ENCODE measurements at regions not wholly inside any gene's neighbourhood (a gene's known extent, or its start where the extent isn't known, plus 50 kb on each side); places are given as distances from the start of the nearest gene placed in this dataset.

GRCh38 chr14:86714153-86714552 is 1184.2 kb downstream of the FLRT2 start:
- WGBS (ENCODE audit: insufficient coverage, low lambda C conversion rate) = no CpG with 5 or more reads among the region's 2 CpGs
- peaks cover 2% of the 10 kb centered on the region for H3K4me1 ChIP-seq (ENCODE audit: control insufficient read depth, insufficient read depth, low read length)
- no peak for DNase-seq
- no peak overlapping the region for H3K4me3 ChIP-seq (ENCODE audit: low read length)
- no peaks in the 10 kb centered on the region for H3K36me3 ChIP-seq (ENCODE audit: control insufficient read depth, insufficient read depth, low read length)
- H3K9me3 ChIP-seq (ENCODE audit: control insufficient read depth, low read depth, low read length) = no peaks in the 10 kb centered on the region
- no peak overlapping the region for H3K27ac ChIP-seq (ENCODE audit: low read length)
- H3K27me3 ChIP-seq (ENCODE audit: control insufficient read depth, insufficient read depth, low read length) = no peaks in the 10 kb centered on the region

- no peaks in the 10 kb centered on the region for H3K9me3 ChIP-seq (ENCODE audit: control insufficient read depth, low read depth, low read length)
- H3K4me3 ChIP-seq (ENCODE audit: low read length) = no peak overlapping the region
- no peak for DNase-seq
- H3K27ac ChIP-seq (ENCODE audit: low read length) = no peak overlapping the region
- peaks cover 6% of the 10 kb centered on the region for H3K4me1 ChIP-seq (ENCODE audit: control insufficient read depth, insufficient read depth, low read length)
- H3K27me3 ChIP-seq (ENCODE audit: control insufficient read depth, insufficient read depth, low read length) = no peaks in the 10 kb centered on the region
- WGBS (ENCODE audit: insufficient coverage, low lambda C conversion rate) = no CpG with 5 or more reads among the region's 4 CpGs
- no peaks in the 10 kb centered on the region for H3K36me3 ChIP-seq (ENCODE audit: control insufficient read depth, insufficient read depth, low read length)
Measured at GRCh38 chr14:86712727-86713126, 1182.8 kb downstream of the FLRT2 start.

GRCh38 chr14:86712176-86712575 is 1182.2 kb downstream of the FLRT2 start:
- 80% methylated on average over 1 of the region's 1 CpG for WGBS (ENCODE audit: insufficient coverage, low lambda C conversion rate)

GRCh38 chr14:86708846-86709339 is 1178.9 kb downstream of the FLRT2 start:
- Histone ChIP-seq H3K27ac (ENCODE audit: low read length) (no peak overlapping the region), H3K36me3 (ENCODE audit: control insufficient read depth, insufficient read depth, low read length) (no peaks in the 10 kb centered on the region), H3K4me3 (ENCODE audit: low read length) (no peak overlapping the region), H3K27me3 (ENCODE audit: control insufficient read depth, insufficient read depth, low read length) (no peaks in the 10 kb centered on the region), H3K4me1 (ENCODE audit: control insufficient read depth, insufficient read depth, low read length) (peaks cover 6% of the 10 kb centered on the region), H3K9me3 (ENCODE audit: control insufficient read depth, low read depth, low read length) (no peaks in the 10 kb centered on the region)
- DNase-seq = peak; percentile 40 to 55

More at GRCh38 chr14:86712176-86712575, 1182.2 kb downstream of the FLRT2 start:
- H3K36me3 ChIP-seq (ENCODE audit: control insufficient read depth, insufficient read depth, low read length) = no peaks in the 10 kb centered on the region
- H3K9me3 ChIP-seq (ENCODE audit: control insufficient read depth, low read depth, low read length) = no peaks in the 10 kb centered on the region
- no peak overlapping the region for H3K27ac ChIP-seq (ENCODE audit: low read length)
- H3K27me3 ChIP-seq (ENCODE audit: control insufficient read depth, insufficient read depth, low read length) = no peaks in the 10 kb centered on the region
- H3K4me3 ChIP-seq (ENCODE audit: low read length) = no peak overlapping the region
- peaks cover 6% of the 10 kb centered on the region for H3K4me1 ChIP-seq (ENCODE audit: control insufficient read depth, insufficient read depth, low read length)
- DNase-seq = no peak

GRCh38 chr14:86707071-86707470 is 1177.1 kb downstream of the FLRT2 start:
- no peak overlapping the region for H3K27ac ChIP-seq (ENCODE audit: low read length)
- H3K9me3 ChIP-seq (ENCODE audit: control insufficient read depth, low read depth, low read length) = no peaks in the 10 kb centered on the region
- no peak overlapping the region for H3K4me3 ChIP-seq (ENCODE audit: low read length)
- no peaks in the 10 kb centered on the region for H3K36me3 ChIP-seq (ENCODE audit: control insufficient read depth, insufficient read depth, low read length)
- H3K4me1 ChIP-seq (ENCODE audit: control insufficient read depth, insufficient read depth, low read length) = peaks cover 6% of the 10 kb centered on the region
- no peaks in the 10 kb centered on the region for H3K27me3 ChIP-seq (ENCODE audit: control insufficient read depth, insufficient read depth, low read length)
- no peak for DNase-seq

GRCh38 chr14:86683561-86683960 is 1153.6 kb downstream of the FLRT2 start:
- Histone ChIP-seq H3K27ac (ENCODE audit: low read length) (no peak overlapping the region), H3K9me3 (ENCODE audit: control insufficient read depth, low read depth, low read length) (no peaks in the 10 kb centered on the region), H3K36me3 (ENCODE audit: control insufficient read depth, insufficient read depth, low read length) (no peaks in the 10 kb centered on the region), H3K27me3 (ENCODE audit: control insufficient read depth, insufficient read depth, low read length) (no peaks in the 10 kb centered on the region), H3K4me3 (ENCODE audit: low read length) (no peak overlapping the region), H3K4me1 (ENCODE audit: control insufficient read depth, insufficient read depth, low read length) (no peaks in the 10 kb centered on the region)
- no peak for DNase-seq
- WGBS (ENCODE audit: insufficient coverage, low lambda C conversion rate) = 100% methylated on average over 1 of the region's 1 CpG

- Histone ChIP-seq H3K4me1 (ENCODE audit: control insufficient read depth, insufficient read depth, low read length) (no peaks in the 10 kb centered on the region), H3K27ac (ENCODE audit: low read length) (no peak overlapping the region), H3K9me3 (ENCODE audit: control insufficient read depth, low read depth, low read length) (no peaks in the 10 kb centered on the region), H3K36me3 (ENCODE audit: control insufficient read depth, insufficient read depth, low read length) (no peaks in the 10 kb centered on the region), H3K27me3 (ENCODE audit: control insufficient read depth, insufficient read depth, low read length) (no peaks in the 10 kb centered on the region), H3K4me3 (ENCODE audit: low read length) (no peak overlapping the region)
- WGBS (ENCODE audit: insufficient coverage, low lambda C conversion rate) = 90% methylated on average over 2 of the region's 3 CpGs
- DNase-seq = no peak
Measured at GRCh38 chr14:86675059-86675458, 1145.1 kb downstream of the FLRT2 start.

- Histone ChIP-seq H3K9me3 (ENCODE audit: control insufficient read depth, low read depth, low read length) (no peaks in the 10 kb centered on the region), H3K27me3 (ENCODE audit: control insufficient read depth, insufficient read depth, low read length) (no peaks in the 10 kb centered on the region), H3K27ac (ENCODE audit: low read length) (no peak overlapping the region), H3K4me3 (ENCODE audit: low read length) (no peak overlapping the region), H3K36me3 (ENCODE audit: control insufficient read depth, insufficient read depth, low read length) (no peaks in the 10 kb centered on the region), H3K4me1 (ENCODE audit: control insufficient read depth, insufficient read depth, low read length) (no peaks in the 10 kb centered on the region)
- peak in 1 of 2 donors; percentile 5 for DNase-seq
Measured at GRCh38 chr14:86673523-86673969, 1143.6 kb downstream of the FLRT2 start.

GRCh38 chr14:86672080-86672479 is 1142.1 kb downstream of the FLRT2 start:
- WGBS (ENCODE audit: insufficient coverage, low lambda C conversion rate) = no CpG with 5 or more reads among the region's 2 CpGs
- no peaks in the 10 kb centered on the region for H3K9me3 ChIP-seq (ENCODE audit: control insufficient read depth, low read depth, low read length)
- no peak overlapping the region for H3K27ac ChIP-seq (ENCODE audit: low read length)
- no peaks in the 10 kb centered on the region for H3K4me1 ChIP-seq (ENCODE audit: control insufficient read depth, insufficient read depth, low read length)
- no peaks in the 10 kb centered on the region for H3K27me3 ChIP-seq (ENCODE audit: control insufficient read depth, insufficient read depth, low read length)
- no peak for DNase-seq
- no peaks in the 10 kb centered on the region for H3K36me3 ChIP-seq (ENCODE audit: control insufficient read depth, insufficient read depth, low read length)
- no peak overlapping the region for H3K4me3 ChIP-seq (ENCODE audit: low read length)

GRCh38 chr14:86665975-86666374 is 1136.0 kb downstream of the FLRT2 start:
- no CpG with 5 or more reads among the region's 1 CpG for WGBS (ENCODE audit: insufficient coverage, low lambda C conversion rate)
- Histone ChIP-seq H3K4me1 (ENCODE audit: control insufficient read depth, insufficient read depth, low read length) (no peaks in the 10 kb centered on the region), H3K4me3 (ENCODE audit: low read length) (no peak overlapping the region)

GRCh38 chr14:86662334-86662733 is 1132.4 kb downstream of the FLRT2 start:
- DNase-seq = no peak
- no peaks in the 10 kb centered on the region for H3K27me3 ChIP-seq (ENCODE audit: control insufficient read depth, insufficient read depth, low read length)
- H3K27ac ChIP-seq (ENCODE audit: low read length) = no peak overlapping the region
- H3K9me3 ChIP-seq (ENCODE audit: control insufficient read depth, low read depth, low read length) = no peaks in the 10 kb centered on the region
- no peaks in the 10 kb centered on the region for H3K36me3 ChIP-seq (ENCODE audit: control insufficient read depth, insufficient read depth, low read length)
- H3K4me3 ChIP-seq (ENCODE audit: low read length) = no peak overlapping the region
- H3K4me1 ChIP-seq (ENCODE audit: control insufficient read depth, insufficient read depth, low read length) = no peaks in the 10 kb centered on the region
- 88% methylated on average over 3 of the region's 3 CpGs for WGBS (ENCODE audit: insufficient coverage, low lambda C conversion rate)

More at GRCh38 chr14:86665975-86666374, 1136.0 kb downstream of the FLRT2 start:
- H3K36me3 ChIP-seq (ENCODE audit: control insufficient read depth, insufficient read depth, low read length) = no peaks in the 10 kb centered on the region
- H3K27me3 ChIP-seq (ENCODE audit: control insufficient read depth, insufficient read depth, low read length) = no peaks in the 10 kb centered on the region
- H3K9me3 ChIP-seq (ENCODE audit: control insufficient read depth, low read depth, low read length) = no peaks in the 10 kb centered on the region
- DNase-seq = no peak
- no peak overlapping the region for H3K27ac ChIP-seq (ENCODE audit: low read length)

All from large intestine (tissue), 3 donors.